ENCODE measurements at regions not wholly inside any gene's neighbourhood (a gene's known extent, or its start where the extent isn't known, plus 50 kb on each side); places are given as distances from the start of the nearest gene placed in this dataset.

GRCh38 chr5:145633474-145633873, 201.7 kb downstream of the PRELID2 start:
- Histone ChIP-seq H3K27me3 (ENCODE audit: control insufficient read depth, insufficient read depth, low read length) (no peaks in the 10 kb centered on the region), H3K9ac (ENCODE audit: low read depth, low read length) (no peak overlapping the region), H2AK9ac (replicated peaks; ENCODE audit: low read depth, low read length, poor library complexity) (no peak overlapping the region), H3K27ac (ENCODE audit: insufficient read depth, low read length) (no peak overlapping the region), H3K18ac (ENCODE audit: low read depth, low read length) (no peak overlapping the region), H4K8ac (ENCODE audit: low read depth in 2 of 2, low read length in 2 of 2) (no peak overlapping the region), H3K4ac (ENCODE audit: low read depth, low read length) (no peak overlapping the region), H3K9me3 (ENCODE audit: control insufficient read depth, insufficient read depth, low read length) (no peaks in the 10 kb centered on the region), H3K79me1 (ENCODE audit: low read depth in 1 of 2, low read length in 2 of 2) (no peaks in the 10 kb centered on the region), H3K4me1 (ENCODE audit: control insufficient read depth, insufficient read depth, low read length) (no peaks in the 10 kb centered on the region), H2BK5ac (ENCODE audit: low read depth, low read length, poor library complexity, severe bottlenecking) (no peak overlapping the region), H2BK120ac (ENCODE audit: low read depth, low read length) (no peak overlapping the region), H2BK15ac (ENCODE audit: low read depth, low read length) (no peak overlapping the region), H3K36me3 (ENCODE audit: control insufficient read depth, insufficient read depth, low read length) (no peaks in the 10 kb centered on the region), H4K5ac (ENCODE audit: low read depth, low read length) (no peak overlapping the region), H2AFZ (replicated peaks; ENCODE audit: low read length, poor library complexity) (no peak overlapping the region), H3K14ac (replicated peaks; ENCODE audit: low read depth, low read length) (no peak overlapping the region), H3K4me2 (ENCODE audit: low read depth, low read length) (no peak overlapping the region), H3K23ac (ENCODE audit: low read depth, low read length) (no peak overlapping the region), H3K56ac (ENCODE audit: extremely low read depth, insufficient read depth, low read length) (no peak overlapping the region), H2AK5ac (ENCODE audit: low read depth, low read length) (no peak overlapping the region), H3K4me3 (ENCODE audit: insufficient read depth, low read depth, low read length) (no peak overlapping the region), H2BK20ac (ENCODE audit: low read depth, low read length) (no peak overlapping the region; the same call in 1 of the 2 replicates), H4K91ac (ENCODE audit: insufficient read depth, low read depth, low read length) (no peak overlapping the region), H3K9me1 (ENCODE audit: insufficient read depth, low read length) (0 out of 2 replicates have a peak, but pooled peaks cover 3% of the 10 kb centered on the region), H4K20me1 (ENCODE audit: insufficient read depth, low read length) (no peaks in the 10 kb centered on the region)
- intact Hi-C loops (cut with micrococcal nuclease) = no loop called here
- WGBS, 2 experiments (ENCODE audit: extremely low coverage in 2 of 2, insufficient read length in 1 of 2) = 100% methylated on average over 1 of the region's 3 CpGs; no CpG with 5 or more reads in 1 of the 2 experiments
- ATAC-seq (ENCODE audit: low read depth) (no peak), DNase-seq (no peak)
- ChIA-PET CTCF (no interaction called here), POLR2A (ENCODE audit: unreplicated experiment) (no interaction called here)
- in situ Hi-C loops (cut with MboI; ENCODE audit: low sequenced_read_pairs) = no loop called here
- BruUV-seq (replicated peaks) = no TSS peak
- TF ChIP-seq ELK1 (IDR thresholded peaks at IDR 0.05; ENCODE audit: borderline replicate concordance, low read depth, low read length) (no peak), RAD21 (IDR thresholded peaks at IDR 0.05; ENCODE audit: low read length) (no peak), FOS (IDR thresholded peaks at IDR 0.05; ENCODE audit: low read depth, low read length) (no peak), SMC3 (IDR thresholded peaks at IDR 0.05; ENCODE audit: low read depth, low read length) (no peak), CEBPB (IDR thresholded peaks at IDR 0.05; ENCODE audit: low read depth, low read length) (no peak), CTCF (conservative IDR thresholded peaks at IDR 0.05; ENCODE audit: low read depth, low read length) (no peak), MAZ (IDR thresholded peaks at IDR 0.05; ENCODE audit: borderline replicate concordance, low read depth, low read length) (no peak), MXI1 (IDR thresholded peaks at IDR 0.05; ENCODE audit: borderline replicate concordance, low read depth, low read length) (no peak), RFX5 (IDR thresholded peaks at IDR 0.05; ENCODE audit: low read depth, low read length) (no peak)
- dilution Hi-C loops (cut with HindIII; ENCODE audit: low sequenced_read_pairs, unreplicated experiment) = no loop called here

Measured in IMR-90 (cell line).